ENCODE measurements at regions not wholly inside any gene's neighbourhood (a gene's known extent, or its start where the extent isn't known, plus 50 kb on each side); places are given as distances from the start of the nearest gene placed in this dataset.
"Not testable (repeated sequence)": the region's sequence is repeated elsewhere in the genome, so short reads cannot be mapped to it uniquely, and the experiment has no call there.

- DNase-seq; intact Hi-C loops (cut with DNase I): not testable (repeated sequence)
Observed at GRCh38 chr2:131661884-131662535, 134.3 kb downstream of the CCDC74A start.

- intact Hi-C loops (cut with DNase I); DNase-seq: not testable (repeated sequence)
Observed at GRCh38 chr2:131663501-131663900, 135.8 kb downstream of the CCDC74A start.

GRCh38 chr2:131665716-131666115, 138.0 kb downstream of the CCDC74A start:
- intact Hi-C loops (cut with DNase I); DNase-seq: not testable (repeated sequence)

- intact Hi-C loops (cut with DNase I); DNase-seq: not testable (repeated sequence)
Observed at GRCh38 chr2:131668794-131669540, 141.3 kb downstream of the CCDC74A start.

GRCh38 chr2:131671841-131672470, 144.3 kb downstream of the CCDC74A start:
- intact Hi-C loops (cut with DNase I) = loop anchor here (10.0 kb wide), 1 partner anchor 257 kb away; no protein-coding TSS in a partner anchor
- DNase-seq = not testable (repeated sequence)

- DNase-seq = peak; percentile 53 to 87 (median 70)
- intact Hi-C loops (cut with DNase I) = loop anchor here (10.0 kb wide), 1 partner anchor 258 kb away; no protein-coding TSS in a partner anchor
Observed at GRCh38 chr2:131672471-131673399, 145.0 kb downstream of the CCDC74A start.

- intact Hi-C loops (cut with DNase I) = loop anchor here (10.0 kb wide), 1 partner anchor 259 kb away; no protein-coding TSS in a partner anchor
- DNase-seq = peak; percentile 68 to 92 (median 86)
Observed at GRCh38 chr2:131673400-131674173, 145.9 kb downstream of the CCDC74A start.

GRCh38 chr2:131674174-131674507, 146.5 kb downstream of the CCDC74A start:
- intact Hi-C loops (cut with DNase I) = loop anchor here (10.0 kb wide), 1 partner anchor 259 kb away; no protein-coding TSS in a partner anchor
- DNase-seq = no peak

GRCh38 chr2:131681611-131682121, 154.0 kb downstream of the CCDC74A start:
- intact Hi-C loops (cut with DNase I) = loop anchor here (10.0 kb wide), 1 partner anchor 123 kb away; no protein-coding TSS in a partner anchor
- DNase-seq = peak in 1 of 42 donors; percentile 26

- intact Hi-C loops (cut with DNase I) = loop anchor here (10.0 kb wide), 1 partner anchor 122 kb away; no protein-coding TSS in a partner anchor
- peak; percentile 73 to 97 (median 90) for DNase-seq
Observed at GRCh38 chr2:131682122-131682944, 154.6 kb downstream of the CCDC74A start.

- intact Hi-C loops (cut with DNase I) = loop anchor here (10.0 kb wide), 1 partner anchor 122 kb away; no protein-coding TSS in a partner anchor
- DNase-seq = peak in 37 of 42 donors; percentile 13 to 72 (median 45)
Observed at GRCh38 chr2:131682945-131683330, 155.2 kb downstream of the CCDC74A start.

GRCh38 chr2:131684631-131685316, 157.1 kb downstream of the CCDC74A start:
- DNase-seq = not testable (repeated sequence)
- intact Hi-C loops (cut with DNase I) = loop anchor here (10.0 kb wide), 1 partner anchor 120 kb away; no protein-coding TSS in a partner anchor

GRCh38 chr2:131686164-131686893, 158.6 kb downstream of the CCDC74A start:
- intact Hi-C loops (cut with DNase I) = loop anchor here (10.0 kb wide), 1 partner anchor 118 kb away; no protein-coding TSS in a partner anchor
- not testable (repeated sequence) for DNase-seq

GRCh38 chr2:131686894-131687238, 159.2 kb downstream of the CCDC74A start:
- intact Hi-C loops (cut with DNase I) = loop anchor here (10.0 kb wide), 1 partner anchor 118 kb away; no protein-coding TSS in a partner anchor

GRCh38 chr2:131689066-131689465, 161.4 kb downstream of the CCDC74A start:
- intact Hi-C loops (cut with DNase I) = loop anchor here (10.0 kb wide), 1 partner anchor 116 kb away; no protein-coding TSS in a partner anchor

More at GRCh38 chr2:131686894-131687238, 159.2 kb downstream of the CCDC74A start:
- not testable (repeated sequence) for DNase-seq

More at GRCh38 chr2:131689066-131689465, 161.4 kb downstream of the CCDC74A start:
- not testable (repeated sequence) for DNase-seq

All from head of caudate nucleus (tissue), 42 donors.